Endometrium (tissue), 2 donors: ENCODE measurements at regions not wholly inside any gene's neighbourhood (a gene's known extent, or its start where the extent isn't known, plus 50 kb on each side); places are given as distances from the start of the nearest gene placed in this dataset.
A peak's percentile ranks its signal among the peaks of the same experiment; 100 is the strongest.

Source experiments
- FAIRE-seq: peaks from 2 replicates; lab custom pipeline; 2012; peaks lifted over from hg19 to GRCh38; lab: Jason Lieb, UNC
- donor health status: control.
- donor health status: control.

GRCh38 chr12:30019366-30020140, 235.8 kb upstream of the TMTC1 start:
- peak; percentile 91 for FAIRE-seq

- no peak for FAIRE-seq
Measured at GRCh38 chr12:30016540-30017055, 232.9 kb upstream of the TMTC1 start.

- no peak for FAIRE-seq
Measured at GRCh38 chr12:30015631-30016337, 232.0 kb upstream of the TMTC1 start.

- no peak for FAIRE-seq
Measured at GRCh38 chr12:30014991-30015390, 231.2 kb upstream of the TMTC1 start.

GRCh38 chr12:30012816-30013450, 229.2 kb upstream of the TMTC1 start:
- FAIRE-seq = no peak

GRCh38 chr12:30010071-30011052, 226.6 kb upstream of the TMTC1 start:
- peak; percentile 23 for FAIRE-seq

- FAIRE-seq = no peak
Measured at GRCh38 chr12:30006021-30006420, 222.3 kb upstream of the TMTC1 start.

GRCh38 chr12:30003321-30003720, 219.6 kb upstream of the TMTC1 start:
- FAIRE-seq = no peak

- no peak for FAIRE-seq
Measured at GRCh38 chr12:30002677-30003076, 218.9 kb upstream of the TMTC1 start.

- no peak for FAIRE-seq
Measured at GRCh38 chr12:30000401-30000800, 216.7 kb upstream of the TMTC1 start.

GRCh38 chr12:29996993-29997392, 213.3 kb upstream of the TMTC1 start:
- FAIRE-seq = no peak

- FAIRE-seq = no peak
Measured at GRCh38 chr12:29992366-29992765, 208.6 kb upstream of the TMTC1 start.

GRCh38 chr12:29991924-29992323, 208.2 kb upstream of the TMTC1 start:
- no peak for FAIRE-seq

GRCh38 chr12:29990971-29991370, 207.2 kb upstream of the TMTC1 start:
- no peak for FAIRE-seq

GRCh38 chr12:29983851-29984250, 200.1 kb upstream of the TMTC1 start:
- FAIRE-seq = peak; percentile 97

GRCh38 chr12:29980304-29980703, 196.6 kb upstream of the TMTC1 start:
- no peak for FAIRE-seq

- no peak for FAIRE-seq
Measured at GRCh38 chr12:29971446-29971845, 187.7 kb upstream of the TMTC1 start.

GRCh38 chr12:29970501-29970900, 186.8 kb upstream of the TMTC1 start:
- no peak for FAIRE-seq

- no peak for FAIRE-seq
Measured at GRCh38 chr12:29962276-29963035, 178.7 kb upstream of the TMTC1 start.

GRCh38 chr12:29961231-29961630, 177.5 kb upstream of the TMTC1 start:
- FAIRE-seq = no peak

- FAIRE-seq = no peak
Measured at GRCh38 chr12:29960122-29960521, 176.4 kb upstream of the TMTC1 start.
